Ectodermal cell (in vitro differentiated cells): ENCODE measurements at regions not wholly inside any gene's neighbourhood (a gene's known extent, or its start where the extent isn't known, plus 50 kb on each side); places are given as distances from the start of the nearest gene placed in this dataset.

Experiments
- H3K27ac ChIP-seq: 2 replicates; pipeline ENCODE4 v1.7.0; 2013; ENCODE audit warnings: mild to moderate bottlenecking, low read depth, low read length; ENCODE audit not compliant: insufficient read depth, poor library complexity, severe bottlenecking
- H3K27me3 ChIP-seq: 2 replicates; pipeline ENCODE4 v1.7.0; 2013; ENCODE audit warnings: mild to moderate bottlenecking, low read length; ENCODE audit not compliant: insufficient read depth, control insufficient read depth, poor library complexity, severe bottlenecking
- H3K36me3 ChIP-seq: one replicate; pipeline ENCODE4 v1.7.0; 2013; ENCODE audit warnings: low read length; ENCODE audit not compliant: control insufficient read depth, insufficient read depth
- H3K4me1 ChIP-seq: one replicate; pipeline ENCODE4 v1.7.0; 2013; ENCODE audit warnings: low read length; ENCODE audit not compliant: control insufficient read depth, insufficient read depth
- H3K4me3 ChIP-seq: 2 replicates; pipeline ENCODE4 v1.7.0; 2013; ENCODE audit warnings: low read depth, low read length, control low read depth; ENCODE audit not compliant: insufficient read depth
- H3K9me3 ChIP-seq: 2 replicates; pipeline ENCODE4 v1.7.0; 2013; ENCODE audit warnings: mild to moderate bottlenecking, low read length, moderate library complexity; ENCODE audit not compliant: control insufficient read depth
- WGBS, 2 experiments: methylation state at CpG; one replicate each; pipeline ENCODE4 v1.1.7; 2013; ENCODE audit warnings: missing lambda C conversion rate in 2 of 2; 5-methylcytosine and 5-hydroxymethylcytosine counted together

DNA sequence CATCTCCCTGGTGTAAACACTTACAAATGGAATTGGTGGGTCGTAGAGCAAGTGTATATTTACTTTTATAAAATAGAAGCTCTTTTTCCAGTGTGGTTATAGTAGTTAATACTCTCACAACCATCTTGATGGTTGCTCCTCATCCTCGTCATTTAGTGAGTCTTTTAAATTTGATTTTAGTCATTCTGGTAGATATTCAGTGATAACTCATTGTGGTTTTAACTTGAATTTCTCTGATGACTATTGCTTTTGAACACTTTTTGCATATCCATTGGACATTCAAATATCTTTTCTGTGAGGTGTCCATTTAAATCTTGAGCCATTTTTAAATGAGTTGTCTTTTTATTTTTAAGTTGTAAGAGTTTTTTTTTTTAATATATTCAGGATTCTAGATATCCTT is 189.2 kb upstream of the PHACTR1 start:
- Histone ChIP-seq H3K36me3 (no peaks in the 10 kb centered on the region), H3K4me1 (no peaks in the 10 kb centered on the region), H3K9me3 (no peaks in the 10 kb centered on the region), H3K27ac (no peak overlapping the region), H3K27me3 (no peaks in the 10 kb centered on the region), H3K4me3 (no peak overlapping the region)
- WGBS, 2 experiments = 100% methylated on average over 1 of the region's 2 CpGs

DNA sequence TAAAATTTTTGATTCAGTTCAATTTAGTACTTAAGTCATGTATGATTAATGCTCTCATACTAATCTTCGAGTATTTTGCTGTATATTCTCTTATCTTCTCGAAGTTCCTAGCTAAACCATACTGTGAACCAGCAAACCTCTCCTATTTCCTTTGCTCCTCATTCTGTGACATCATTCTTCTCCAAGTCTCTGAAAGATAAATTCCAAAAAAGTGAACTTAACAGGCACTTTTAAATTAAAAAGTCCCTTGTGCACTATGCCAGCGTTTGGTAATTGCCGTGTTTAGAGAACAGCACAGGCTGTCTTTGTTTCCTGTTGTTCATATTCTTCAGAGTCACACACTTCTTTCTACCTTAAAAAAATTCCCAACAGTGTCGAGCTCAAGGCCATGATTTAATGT is 188.4 kb upstream of the PHACTR1 start:
- no peak overlapping the region for H3K4me3 ChIP-seq
- no peaks in the 10 kb centered on the region for H3K4me1 ChIP-seq
- no peaks in the 10 kb centered on the region for H3K36me3 ChIP-seq
- H3K27ac ChIP-seq = no peak overlapping the region
- WGBS, 2 experiments = 94 to 96% methylated on average over 4 to 5 of the region's 5 CpGs
- no peaks in the 10 kb centered on the region for H3K27me3 ChIP-seq
- H3K9me3 ChIP-seq = no peaks in the 10 kb centered on the region

- Histone ChIP-seq H3K27ac (no peak overlapping the region), H3K27me3 (no peaks in the 10 kb centered on the region), H3K36me3 (no peaks in the 10 kb centered on the region), H3K4me3 (no peak overlapping the region), H3K9me3 (no peaks in the 10 kb centered on the region), H3K4me1 (no peaks in the 10 kb centered on the region)
- 84 to 85% methylated on average over 8 of the region's 8 CpGs for WGBS, 2 experiments
These were observed 187.8 kb upstream of the PHACTR1 start for GRCh38 chr6:12528581-12529363.

- Histone ChIP-seq H3K4me3 (no peak overlapping the region), H3K27ac (no peak overlapping the region), H3K9me3 (no peaks in the 10 kb centered on the region), H3K27me3 (no peaks in the 10 kb centered on the region), H3K36me3 (no peaks in the 10 kb centered on the region), H3K4me1 (no peaks in the 10 kb centered on the region)
- WGBS, 2 experiments = 76 to 78% methylated on average over 9 of the region's 9 CpGs
These were observed 187.1 kb upstream of the PHACTR1 start for GRCh38 chr6:12529364-12530019.

DNA sequence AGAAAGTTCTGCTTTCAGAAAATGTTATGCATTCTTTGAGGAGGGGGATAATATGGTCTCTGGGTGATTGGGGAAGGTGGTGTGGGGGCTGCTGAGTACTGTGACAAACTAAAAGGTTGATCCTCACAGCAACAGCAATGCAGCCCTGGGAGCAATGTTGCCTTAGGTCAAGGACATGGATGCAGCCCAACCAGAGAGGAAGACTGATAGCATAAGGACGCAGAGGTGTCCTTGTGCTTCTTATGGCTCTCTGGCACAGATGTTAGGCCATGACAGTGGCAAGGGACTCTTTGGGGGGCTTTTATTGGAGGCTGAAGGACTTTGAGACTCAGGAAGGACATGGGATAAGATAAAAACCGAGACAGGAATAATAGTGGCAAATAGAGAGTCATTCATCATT is 186.2 kb upstream of the PHACTR1 start:
- no peaks in the 10 kb centered on the region for H3K9me3 ChIP-seq
- H3K4me1 ChIP-seq = no peaks in the 10 kb centered on the region
- 92 to 95% methylated on average over 2 of the region's 2 CpGs for WGBS, 2 experiments

GRCh38 chr6:12533586-12533985 is 183.0 kb upstream of the PHACTR1 start:
- H3K27me3 ChIP-seq = no peaks in the 10 kb centered on the region
- no peaks in the 10 kb centered on the region for H3K4me1 ChIP-seq
- H3K9me3 ChIP-seq = no peaks in the 10 kb centered on the region
- H3K27ac ChIP-seq = no peak overlapping the region
- WGBS, 2 experiments = 90 to 94% methylated on average over 4 of the region's 4 CpGs
- no peak overlapping the region for H3K4me3 ChIP-seq
- H3K36me3 ChIP-seq = no peaks in the 10 kb centered on the region

More for the DNA sequence above, 186.2 kb upstream of the PHACTR1 start:
- Histone ChIP-seq H3K27me3 (no peaks in the 10 kb centered on the region), H3K36me3 (no peaks in the 10 kb centered on the region), H3K4me3 (no peak overlapping the region), H3K27ac (no peak overlapping the region)

GRCh38 chr6:12534069-12534853 is 182.3 kb upstream of the PHACTR1 start:
- 93 to 96% methylated on average over 4 of the region's 4 CpGs for WGBS, 2 experiments
- Histone ChIP-seq H3K36me3 (no peaks in the 10 kb centered on the region), H3K27ac (no peak overlapping the region), H3K9me3 (no peaks in the 10 kb centered on the region), H3K4me3 (no peak overlapping the region), H3K4me1 (no peaks in the 10 kb centered on the region), H3K27me3 (no peaks in the 10 kb centered on the region)

DNA sequence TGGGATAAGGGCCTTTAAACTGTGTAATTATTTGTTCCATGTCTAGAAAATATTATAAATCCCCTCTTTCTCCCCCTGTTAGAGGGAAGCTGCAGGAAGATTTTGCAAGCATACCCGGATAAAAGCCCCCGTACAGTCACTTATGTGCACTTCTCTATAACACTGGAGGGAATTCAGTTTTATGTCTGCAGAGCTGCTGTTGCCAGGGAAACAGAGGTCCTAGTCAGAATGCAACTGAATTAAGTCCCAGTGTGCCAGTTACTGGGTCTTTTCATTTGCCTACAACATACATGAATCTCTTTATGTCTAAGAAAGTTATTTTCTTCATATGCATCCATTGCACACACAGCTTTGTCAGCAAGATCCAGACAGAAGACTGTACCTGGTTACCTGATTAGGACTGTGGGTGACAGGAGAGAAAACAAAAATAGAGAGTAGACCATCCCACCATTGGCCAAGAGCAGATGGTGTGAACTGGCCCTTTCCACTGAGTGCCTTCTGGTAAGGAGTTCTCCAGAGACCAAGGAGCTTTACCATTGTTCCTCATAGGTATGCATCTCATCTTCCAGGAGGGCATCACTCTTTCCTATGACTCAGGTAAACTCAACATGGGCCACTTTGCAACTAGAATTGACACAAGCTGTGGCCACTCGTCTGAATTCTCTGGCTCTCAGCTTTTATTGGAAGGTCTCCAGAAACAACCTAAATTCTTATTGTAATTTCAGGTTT is 180.8 kb upstream of the PHACTR1 start:
- Histone ChIP-seq H3K4me1 (no peaks in the 10 kb centered on the region), H3K27ac (no peak overlapping the region), H3K4me3 (no peak overlapping the region), H3K27me3 (no peaks in the 10 kb centered on the region), H3K9me3 (no peaks in the 10 kb centered on the region), H3K36me3 (no peaks in the 10 kb centered on the region)
- WGBS, 2 experiments = 87 to 96% methylated on average over 3 of the region's 3 CpGs

DNA sequence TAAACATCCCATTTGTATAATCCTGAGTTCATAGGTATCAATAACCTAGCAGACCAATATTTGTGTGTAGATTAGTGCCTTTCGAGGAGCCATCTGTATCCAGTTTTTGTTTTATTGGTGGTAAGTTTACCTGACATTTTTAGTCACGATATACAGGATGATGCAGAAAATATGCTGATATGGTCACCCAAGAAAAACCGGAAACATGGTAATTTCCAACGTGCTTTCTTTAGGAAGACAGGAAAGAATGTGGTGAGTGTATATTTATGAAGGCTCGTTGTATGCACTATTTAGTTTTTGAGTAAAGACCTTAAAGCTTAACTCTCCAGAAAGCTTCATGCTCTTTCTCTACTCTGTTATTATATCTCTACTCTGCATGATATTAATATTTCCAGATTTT is 180.2 kb upstream of the PHACTR1 start:
- Histone ChIP-seq H3K9me3 (no peaks in the 10 kb centered on the region), H3K36me3 (no peaks in the 10 kb centered on the region), H3K27ac (no peak overlapping the region), H3K27me3 (no peaks in the 10 kb centered on the region), H3K4me3 (no peak overlapping the region), H3K4me1 (no peaks in the 10 kb centered on the region)
- 94 to 95% methylated on average over 5 of the region's 5 CpGs for WGBS, 2 experiments
